DMS79 (cell line): ENCODE measurements at regions not wholly inside any gene's neighbourhood (a gene's known extent, or its start where the extent isn't known, plus 50 kb on each side); places are given as distances from the start of the nearest gene placed in this dataset.

Source experiments
- DNase-seq: peaks from one replicate; lab custom pipeline; 2025; lab: John Stamatoyannopoulos, UW

DNA sequence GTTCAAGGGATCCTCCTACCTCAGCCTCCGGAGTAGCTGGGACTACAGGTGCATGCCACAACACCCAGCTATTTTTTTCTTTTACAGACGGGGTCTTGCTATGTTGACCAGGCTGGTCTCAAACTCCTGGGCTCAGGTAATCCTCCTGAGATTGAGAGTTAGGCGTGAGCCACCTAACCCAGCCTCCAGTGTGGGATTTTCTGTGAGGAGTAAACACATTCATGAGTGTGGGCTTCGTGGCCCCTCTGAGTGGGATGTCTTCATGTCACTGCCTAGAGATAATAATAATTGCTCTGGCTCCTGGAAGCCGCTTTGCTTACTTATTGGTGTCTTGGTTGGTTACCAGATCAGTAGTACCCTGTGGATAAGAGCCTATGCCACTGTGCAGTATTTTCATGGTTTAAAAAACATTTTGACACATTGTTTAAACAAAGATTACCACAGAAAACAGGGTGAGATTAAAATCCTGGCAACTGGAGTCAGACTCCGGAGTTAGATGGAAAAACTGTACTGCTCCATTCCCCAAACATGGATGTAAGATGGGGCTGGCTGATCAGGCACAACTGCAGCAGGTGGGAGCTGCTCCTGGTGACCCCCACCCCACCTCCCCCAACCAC lies 159.1 kb upstream of the RAB4A start:
- no peak for DNase-seq

DNA sequence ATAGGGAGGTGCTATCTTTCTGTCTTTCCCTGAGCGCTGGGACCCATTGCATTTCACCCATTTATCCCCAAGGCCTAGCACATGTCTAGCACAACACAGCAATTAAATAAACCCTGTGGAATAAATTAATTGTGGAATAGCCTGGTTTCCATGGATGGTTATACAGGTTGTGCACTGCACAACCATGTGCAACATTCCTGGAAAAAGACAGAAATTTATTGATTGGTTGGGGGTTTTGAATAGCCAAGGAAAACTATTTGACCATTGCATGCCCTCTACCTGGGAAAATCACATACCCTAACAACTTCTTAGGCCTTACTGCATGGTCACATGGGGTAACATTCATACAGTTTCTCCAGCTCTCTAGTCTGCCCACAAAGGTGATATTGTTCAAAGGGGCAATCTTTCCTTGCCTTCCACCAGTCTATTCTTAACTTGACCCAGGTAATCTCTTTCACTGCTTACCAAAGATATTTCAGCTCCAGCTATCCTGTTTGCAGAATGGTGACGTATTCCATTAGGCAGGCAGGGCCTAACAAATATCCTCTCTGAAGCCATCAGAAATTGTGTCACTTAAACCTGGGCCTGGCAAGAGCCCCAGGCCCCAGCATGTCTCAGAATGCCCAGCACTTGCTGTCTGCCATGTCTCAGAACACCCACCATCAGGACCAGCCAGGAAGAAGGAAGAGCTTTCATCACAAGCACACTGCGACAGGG lies 157.9 kb upstream of the RAB4A start:
- DNase-seq = no peak

DNA sequence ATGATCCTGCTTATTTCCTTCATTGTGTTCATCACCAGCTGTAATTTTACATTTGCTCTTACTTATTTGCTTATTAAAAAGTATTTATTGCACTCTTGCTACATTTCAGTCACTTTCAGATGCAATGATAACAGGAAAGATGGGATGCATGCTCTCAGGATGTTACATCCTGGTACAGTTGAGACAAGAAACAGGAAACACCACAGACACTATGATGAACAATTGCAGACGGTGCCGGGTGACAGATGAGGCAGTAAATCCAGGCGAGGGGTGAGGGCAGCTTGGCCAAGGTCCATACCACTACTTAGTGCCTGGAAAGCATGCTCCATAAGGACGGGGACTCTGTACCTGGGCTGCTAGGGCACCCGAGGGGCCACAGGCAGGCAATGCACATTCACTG lies 156.6 kb upstream of the RAB4A start:
- DNase-seq = no peak

DNA sequence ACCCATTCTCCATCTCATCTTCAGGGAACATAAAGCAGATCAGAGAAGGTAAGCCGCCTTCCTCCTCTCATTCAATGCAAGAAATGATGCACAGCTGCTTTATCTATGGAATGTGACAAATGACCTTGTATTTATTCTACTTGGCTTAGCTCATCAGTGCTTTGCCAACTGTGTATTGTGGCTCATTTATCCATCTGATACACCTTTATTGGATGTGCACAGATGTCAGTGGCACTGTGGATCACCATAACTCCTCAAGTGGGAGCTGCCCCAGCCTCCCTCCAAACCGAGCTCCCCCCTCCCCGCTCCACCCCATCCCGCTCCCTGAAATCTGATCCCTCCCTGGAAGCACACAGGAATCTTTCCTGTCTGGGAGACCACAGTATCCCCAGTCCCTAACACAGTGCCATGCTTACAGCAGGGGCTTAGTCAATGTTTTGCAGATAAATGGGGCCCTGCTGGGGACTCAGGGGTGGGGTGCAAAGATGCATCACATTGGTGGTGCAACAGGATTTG lies 156.0 kb upstream of the RAB4A start:
- DNase-seq = no peak

DNA sequence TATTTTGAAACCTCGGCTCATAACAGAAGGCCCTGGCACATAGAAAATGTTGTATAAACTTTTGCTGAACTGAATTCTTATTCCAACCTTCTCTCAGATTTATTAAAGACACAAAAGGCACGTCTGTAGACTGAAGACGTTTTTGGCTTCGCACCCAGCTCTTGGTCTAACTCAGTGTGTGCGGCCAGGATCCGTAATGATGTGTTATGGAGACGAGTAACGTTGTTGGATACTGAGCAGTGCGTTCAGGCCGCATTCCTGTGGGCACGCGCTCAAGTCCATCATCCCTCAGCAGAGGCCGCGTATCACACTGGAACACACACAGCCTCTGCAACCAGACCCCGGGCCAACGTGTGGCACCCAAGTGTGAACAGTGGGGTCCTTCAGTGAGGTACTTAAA lies 154.8 kb upstream of the RAB4A start:
- DNase-seq = no peak

DNA sequence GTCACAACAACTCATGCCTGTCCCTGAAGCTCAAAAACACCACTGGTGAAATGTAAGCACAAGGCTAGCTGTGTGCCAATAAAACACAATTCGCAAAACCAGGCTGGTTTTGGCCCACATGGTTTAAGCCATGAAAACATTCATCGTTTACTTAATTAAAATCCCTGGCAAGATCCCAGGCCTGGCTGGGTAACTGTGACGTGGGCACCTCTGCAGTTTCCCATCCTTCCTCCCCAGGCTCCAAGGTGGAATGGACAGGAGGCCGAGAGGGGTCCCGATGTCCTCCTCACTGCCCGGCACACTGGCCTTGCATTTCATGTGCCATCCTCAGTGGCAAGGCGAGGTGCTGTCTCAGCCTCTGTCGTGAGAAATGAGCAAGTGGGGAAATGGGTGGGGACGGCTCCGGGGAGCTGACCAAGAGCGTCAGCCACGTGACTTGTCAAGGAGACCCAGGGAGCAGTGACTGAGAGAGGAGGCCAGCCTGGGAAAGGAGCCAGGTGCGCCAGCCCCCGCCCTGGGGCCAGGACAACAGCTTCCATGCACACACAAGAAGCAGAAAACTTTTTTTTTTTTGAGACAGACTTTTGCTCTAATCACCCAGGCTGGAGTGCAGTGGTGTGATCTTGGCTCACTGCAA lies 153.1 kb upstream of the RAB4A start:
- peak; percentile 51 for DNase-seq

DNA sequence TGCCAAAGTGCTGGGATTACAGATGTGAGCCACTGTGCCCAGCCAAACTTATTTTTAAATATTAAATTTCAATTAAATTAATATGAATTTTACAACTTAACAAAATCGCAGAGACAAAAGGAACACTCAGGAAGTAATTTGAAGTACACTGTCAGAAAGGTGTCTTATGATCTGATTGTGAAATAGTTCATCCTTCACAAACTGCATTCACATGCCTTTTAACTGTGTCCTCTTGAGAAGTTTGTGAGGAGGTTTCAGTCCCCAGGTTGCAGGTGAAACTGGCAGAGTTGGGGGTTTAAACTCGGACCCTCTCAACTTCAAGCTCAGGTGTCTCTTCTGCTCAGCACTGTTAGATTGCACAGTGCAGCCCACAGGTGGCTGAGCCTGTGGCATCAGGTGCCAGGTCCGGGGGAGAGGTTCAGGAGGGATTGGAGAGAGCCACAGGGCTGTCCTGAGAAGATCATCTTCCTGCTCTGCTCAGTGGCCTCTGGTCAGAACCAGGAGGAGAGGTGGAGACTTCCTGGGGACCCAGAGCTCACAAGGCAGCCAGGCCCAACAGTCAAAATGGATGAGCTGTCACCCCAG lies 152.3 kb upstream of the RAB4A start:
- DNase-seq = no peak

DNA sequence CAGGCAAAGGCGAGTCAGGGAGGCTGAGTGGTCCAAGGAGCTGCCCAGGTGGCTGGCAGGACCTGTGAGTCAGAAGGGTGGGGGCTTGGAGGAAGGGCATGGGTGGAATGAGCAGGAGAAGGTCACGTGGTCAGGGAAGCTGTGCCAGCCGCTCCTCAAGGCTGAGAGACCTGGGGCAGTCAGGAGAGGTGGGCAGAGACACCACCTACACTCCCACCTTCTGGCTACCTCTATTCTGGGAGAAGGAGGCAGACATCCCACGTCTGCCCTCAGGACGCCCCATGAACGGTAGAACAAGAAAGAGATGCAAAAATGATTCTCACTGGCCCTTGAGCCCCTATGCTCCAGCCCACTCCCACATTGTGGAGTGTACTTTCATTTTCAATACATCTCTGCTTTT lies 151.8 kb upstream of the RAB4A start:
- no peak for DNase-seq

DNA sequence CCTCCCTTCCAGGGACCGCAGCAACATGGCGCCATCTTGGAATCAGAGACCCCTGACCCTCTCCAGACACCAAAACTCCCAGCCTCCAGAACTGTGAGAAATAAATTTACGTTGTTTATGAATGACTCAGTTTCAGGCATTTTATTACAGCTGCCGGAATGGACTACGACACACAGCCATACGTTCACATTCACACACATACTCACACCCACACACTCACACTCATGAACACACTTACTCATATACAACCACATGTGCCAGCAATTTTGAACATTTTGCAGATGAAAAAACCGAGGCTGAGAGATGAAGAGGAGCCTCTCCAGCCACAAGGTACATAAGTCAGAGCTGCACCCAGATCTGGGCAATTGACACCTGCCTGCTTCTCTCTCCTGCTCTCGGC lies 151.0 kb upstream of the RAB4A start:
- DNase-seq = no peak

DNA sequence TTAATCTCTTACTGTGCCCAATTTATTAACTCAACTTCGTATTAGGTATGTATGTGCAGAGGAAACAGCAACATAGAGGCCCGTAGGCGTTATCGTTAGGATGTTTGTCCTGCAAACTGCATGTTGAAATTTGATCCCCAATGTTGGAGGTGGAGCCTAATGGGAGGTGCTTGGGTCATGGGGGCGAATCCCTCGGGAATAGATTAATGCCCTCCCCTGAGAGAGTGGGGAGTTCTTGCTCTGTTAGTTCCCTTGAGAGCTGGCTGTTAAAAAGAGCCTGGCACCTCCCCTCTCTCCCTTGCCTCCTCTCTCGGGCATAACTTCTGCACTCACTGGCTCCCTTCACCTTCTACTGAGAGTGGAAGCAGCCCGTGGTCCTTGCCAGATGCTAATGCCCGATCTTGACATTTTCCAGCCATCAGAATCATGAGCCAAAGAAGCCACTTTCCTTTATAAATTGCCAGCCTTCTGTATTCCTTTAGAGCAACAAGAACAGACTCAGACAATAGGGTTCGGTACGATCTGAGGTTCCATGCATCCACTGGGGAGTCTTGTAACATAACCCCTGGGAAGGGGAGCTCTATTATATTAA lies 149.0 kb upstream of the RAB4A start:
- no peak for DNase-seq

DNA sequence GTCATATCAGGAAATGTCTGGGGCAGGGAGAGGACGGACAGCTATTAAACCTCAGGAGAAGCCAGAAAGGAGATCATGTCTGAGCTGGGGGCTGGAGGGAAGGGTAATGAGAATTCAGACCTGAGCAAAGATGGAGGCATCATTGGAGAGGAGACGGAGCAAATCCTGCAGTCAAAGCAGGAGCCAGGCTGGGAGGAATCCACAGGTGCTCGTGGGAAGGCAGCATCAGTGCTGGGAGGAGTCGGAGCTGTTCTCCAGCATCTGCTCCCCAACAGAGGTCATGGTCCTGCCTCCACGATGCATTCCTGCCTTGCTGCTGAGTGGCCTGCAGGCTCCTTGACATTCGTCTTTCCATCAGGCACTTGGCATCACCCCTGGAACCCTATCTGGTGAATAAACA lies 148.3 kb upstream of the RAB4A start:
- no peak for DNase-seq

DNA sequence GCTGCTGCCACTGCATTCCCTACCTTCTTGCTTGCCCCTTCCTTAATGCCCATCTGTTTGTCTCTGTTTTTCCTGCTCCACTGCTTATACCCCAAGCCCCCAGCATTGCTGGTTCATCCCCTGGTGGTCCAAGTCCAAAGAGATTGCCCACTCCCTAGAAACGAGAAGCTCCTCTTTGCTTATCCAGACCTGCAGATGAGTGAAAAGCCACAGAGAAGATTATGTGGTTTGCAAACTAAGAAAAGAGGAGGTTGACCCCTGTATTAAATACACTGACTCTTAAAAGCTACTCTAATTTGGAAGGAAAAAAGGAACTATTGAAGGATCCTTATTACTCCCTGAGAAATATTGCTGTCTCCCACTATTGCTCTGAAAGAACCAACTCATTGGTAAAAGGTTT lies 146.8 kb upstream of the RAB4A start:
- DNase-seq = no peak

DNA sequence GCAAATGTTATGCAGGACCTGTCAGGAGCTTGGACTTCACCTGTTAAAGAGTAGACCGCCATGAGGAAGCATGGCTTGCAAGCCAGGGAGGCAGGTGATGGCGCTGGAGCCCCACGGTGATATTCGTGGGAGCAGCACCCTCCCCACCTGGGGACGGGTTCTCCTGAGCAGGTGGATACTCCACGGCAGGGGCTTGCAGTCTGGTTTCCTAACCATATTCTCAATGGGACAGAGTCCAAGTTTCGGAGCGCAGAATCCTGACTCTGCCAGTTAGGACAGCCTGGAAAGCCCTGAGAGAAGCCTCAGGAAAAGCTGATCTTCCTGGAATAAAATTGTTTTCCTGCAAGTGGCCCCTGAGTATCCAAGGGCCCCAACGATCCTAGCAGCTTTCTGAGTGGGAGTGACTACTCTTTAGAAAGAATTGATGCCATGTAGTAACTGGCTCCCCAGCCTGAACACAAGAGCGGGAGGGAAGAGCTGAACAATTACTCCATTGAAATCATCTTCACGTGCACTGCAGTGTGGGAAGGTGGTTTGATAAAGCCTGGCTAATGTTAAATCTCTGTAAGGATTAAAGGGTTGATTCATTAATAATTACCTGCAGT lies 146.3 kb upstream of the RAB4A start:
- no peak for DNase-seq

DNA sequence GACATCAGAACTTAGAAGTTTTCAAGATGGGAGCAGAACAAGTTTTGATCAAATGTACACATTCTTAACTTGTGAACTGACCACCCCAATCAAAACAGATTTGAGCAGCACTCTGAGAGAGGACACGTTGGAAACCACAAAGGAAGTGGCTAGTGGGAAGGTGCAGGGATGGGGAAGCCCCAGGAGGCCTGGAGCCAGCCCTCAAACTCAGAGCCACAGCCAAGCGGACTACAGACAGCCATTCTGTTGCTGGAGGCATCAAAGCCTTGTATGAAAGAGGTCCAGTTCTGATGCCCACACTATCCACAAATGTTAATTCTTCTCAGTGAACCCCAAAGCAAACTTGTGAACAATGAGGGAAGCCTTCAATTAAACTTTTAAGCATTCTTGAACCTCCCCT lies 143.6 kb upstream of the RAB4A start:
- DNase-seq = no peak

DNA sequence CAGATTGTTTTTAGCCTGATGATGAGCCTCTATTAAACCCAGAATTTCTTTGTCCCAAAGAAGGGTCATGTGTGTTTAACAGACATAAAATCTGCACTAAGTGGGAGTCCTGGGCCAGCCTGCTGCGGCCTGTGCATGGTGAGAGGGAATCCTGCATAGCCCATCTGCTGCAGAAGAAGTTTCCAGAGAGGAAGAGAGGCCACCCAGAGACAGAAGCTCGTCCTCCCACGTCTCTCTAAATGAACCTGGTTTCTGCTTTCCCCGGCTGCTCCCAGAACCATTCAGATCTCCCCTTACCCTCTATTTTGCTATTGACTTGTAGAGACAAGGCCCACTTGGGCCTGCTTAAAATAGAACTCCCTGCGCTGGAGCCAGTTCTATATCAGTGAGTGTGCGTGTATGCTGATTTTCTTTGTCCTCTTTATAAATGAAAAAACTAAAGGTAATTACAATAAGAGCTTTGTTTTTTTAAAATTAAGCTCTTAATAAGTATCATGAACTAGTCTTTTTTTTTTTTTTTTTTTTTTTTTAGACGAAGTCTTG lies 142.8 kb upstream of the RAB4A start:
- DNase-seq = no peak

DNA sequence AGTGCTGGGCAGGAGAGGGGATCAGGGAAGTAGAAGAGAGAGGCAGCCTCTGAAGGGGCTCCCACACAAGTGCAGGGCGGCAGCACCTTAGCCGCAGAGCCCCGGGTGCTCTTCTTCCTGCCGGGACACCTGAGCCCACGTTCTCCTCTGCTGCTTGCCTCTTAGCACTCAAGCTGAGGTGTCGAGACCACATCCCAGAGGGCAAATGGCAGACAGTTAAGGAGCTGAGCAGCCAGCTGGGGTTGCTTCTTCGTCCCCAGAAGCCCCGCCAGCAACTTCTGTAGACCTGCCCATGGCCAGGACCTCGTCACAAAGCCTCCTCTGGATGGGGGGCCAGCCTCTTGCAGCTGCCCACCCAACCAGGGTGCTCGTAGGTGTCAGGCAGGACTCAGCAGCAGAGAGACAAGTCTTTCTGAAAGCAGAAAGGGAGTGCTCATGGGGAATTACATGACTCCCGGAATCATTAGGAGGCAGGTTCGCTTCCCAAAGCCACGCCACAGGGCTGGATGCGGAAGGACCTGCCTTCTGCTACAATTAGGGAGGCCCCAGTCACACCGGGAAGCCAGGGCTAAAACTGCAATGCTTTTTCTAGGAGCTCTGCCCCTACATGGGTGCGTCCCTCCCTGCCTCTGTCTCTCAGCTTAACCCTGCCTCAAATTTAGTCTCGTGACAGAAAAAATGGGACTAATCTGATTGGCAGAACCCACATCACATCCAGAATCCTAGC lies 141.4 kb upstream of the RAB4A start:
- DNase-seq = no peak

DNA sequence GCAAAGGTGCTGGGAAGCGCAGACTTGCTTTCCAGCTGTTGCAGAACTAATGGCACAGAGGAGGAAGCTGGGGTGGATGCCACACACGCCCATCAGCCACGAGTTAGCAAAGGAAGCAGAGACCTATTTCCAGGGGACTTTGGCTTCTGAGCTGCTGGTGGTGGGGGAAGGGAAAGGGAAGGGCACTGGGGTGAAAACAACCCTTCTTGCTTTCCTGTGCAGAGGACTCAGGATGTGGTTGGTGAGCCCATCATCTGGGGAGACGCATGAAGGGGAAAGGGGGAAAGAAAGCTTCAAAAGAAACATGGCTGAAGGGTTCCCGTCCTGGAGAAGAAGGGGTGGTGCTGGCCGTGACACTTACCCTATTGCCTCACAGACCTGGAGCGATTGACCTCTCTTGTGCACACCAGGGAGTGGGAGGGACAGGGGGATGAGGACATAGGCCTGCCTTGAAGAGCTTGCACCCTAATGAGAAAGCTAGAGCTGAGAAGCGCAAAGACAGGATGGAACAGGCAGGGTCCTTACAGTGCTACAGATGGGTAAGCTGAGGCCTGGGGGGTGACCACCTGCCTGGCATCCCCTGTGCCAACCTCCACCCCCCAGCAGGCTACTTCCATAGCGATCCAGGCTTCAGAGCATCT lies 140.8 kb upstream of the RAB4A start:
- no peak for DNase-seq

DNA sequence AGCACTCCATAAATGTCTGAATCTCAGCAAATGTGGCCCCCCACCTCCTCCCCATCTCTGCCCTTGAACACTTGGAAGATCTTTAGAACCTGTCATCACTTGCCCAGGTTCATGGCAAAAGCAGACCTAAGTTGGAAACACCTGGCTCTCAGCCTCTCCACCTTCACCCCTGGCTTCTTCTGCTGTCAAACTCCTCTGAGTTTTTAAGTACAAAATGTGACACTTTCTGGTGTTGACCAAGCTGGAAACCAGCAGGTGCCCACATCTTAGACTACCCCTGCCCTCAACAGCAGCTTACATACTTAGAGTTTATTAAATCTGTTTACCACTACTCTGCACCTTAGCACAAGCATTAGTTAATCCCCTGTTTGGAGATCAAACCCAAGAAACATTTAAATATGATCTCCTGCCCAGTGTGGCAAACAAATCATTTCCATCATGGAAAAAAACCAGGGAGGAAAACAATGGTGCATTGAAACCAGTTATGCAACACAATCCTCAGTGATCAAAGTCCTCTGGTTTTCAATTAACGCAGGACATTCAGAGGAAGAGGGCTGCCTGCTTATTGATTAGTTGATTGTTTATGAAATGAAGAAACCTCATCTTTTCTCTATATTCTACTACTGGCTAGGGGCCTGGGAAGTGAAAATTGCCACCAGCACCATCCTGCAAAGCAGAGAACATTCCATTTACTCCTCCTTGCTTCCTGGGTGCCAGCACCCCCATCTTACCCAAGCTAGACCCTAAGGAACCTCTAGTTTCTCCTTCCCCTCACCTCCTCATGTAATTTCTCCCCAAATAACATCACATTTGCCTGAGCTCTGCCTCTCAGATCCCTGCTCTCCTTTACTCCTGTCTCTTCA lies 139.4 kb upstream of the RAB4A start:
- DNase-seq = peak; percentile 78

DNA sequence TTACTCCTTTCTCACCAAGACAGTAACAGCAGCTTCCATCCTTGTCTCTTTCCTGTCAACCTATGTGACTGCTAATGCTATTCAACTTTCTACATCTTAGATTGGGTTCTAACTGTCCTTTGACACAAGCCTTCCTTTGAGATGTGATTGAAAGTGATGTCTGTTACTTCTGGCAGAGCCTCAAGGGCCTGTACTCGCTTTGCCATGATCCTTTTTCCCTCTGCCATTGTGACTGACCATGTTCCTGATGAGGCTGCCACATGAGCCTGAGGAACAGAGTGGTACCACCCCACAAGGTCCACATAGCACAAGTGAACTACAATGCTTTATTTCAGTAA lies 138.8 kb upstream of the RAB4A start:
- DNase-seq = no peak

DNA sequence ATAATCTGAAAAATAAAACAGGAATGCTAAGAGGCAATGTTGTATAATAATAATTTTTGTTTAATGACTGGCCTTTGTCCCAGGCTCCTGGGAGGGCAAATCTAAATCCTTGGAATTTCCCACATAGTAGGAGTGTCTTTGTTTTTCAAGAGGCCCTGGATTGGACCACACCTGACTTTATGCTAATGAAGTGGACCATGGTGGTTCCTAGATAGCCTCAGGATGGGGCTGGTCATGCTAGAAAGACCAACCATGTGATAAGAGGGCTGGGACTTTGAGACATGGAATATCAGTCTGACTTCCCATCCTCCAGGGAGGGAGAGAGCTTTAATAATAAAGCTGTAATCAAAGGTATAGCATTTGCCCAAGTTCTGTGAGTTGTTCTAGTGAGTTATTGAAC lies 138.2 kb upstream of the RAB4A start:
- DNase-seq = no peak
